Nephron (organoid): ENCODE measurements at regions not wholly inside any gene's neighbourhood (a gene's known extent, or its start where the extent isn't known, plus 50 kb on each side); places are given as distances from the start of the nearest gene placed in this dataset.
"Not testable (repeated sequence)": the region's sequence is repeated elsewhere in the genome, so short reads cannot be mapped to it uniquely, and the experiment has no call there.

ENCODE experiments used
- H3K27ac Mint-ChIP-seq, 3 experiments: 2 replicates each; pipeline ENCODE4 v1.8.0; 2020; ENCODE audit warnings: mixed read lengths in 3 of 3, mild to moderate bottlenecking in 2 of 3, moderate library complexity in 1 of 3
- H3K27me3 Mint-ChIP-seq: 2 replicates; pipeline ENCODE4 v1.8.0; 2021; ENCODE audit warnings: low read depth, mild to moderate bottlenecking, moderate library complexity, mixed read lengths
- H3K36me3 Mint-ChIP-seq: 2 replicates; pipeline ENCODE4 v1.8.0; 2020; ENCODE audit warnings: low read depth, mixed read lengths
- H3K4me1 Mint-ChIP-seq: 2 replicates; pipeline ENCODE4 v1.8.0; 2020; ENCODE audit warnings: mixed read lengths
- H3K4me3 Mint-ChIP-seq, 3 experiments: 2 replicates each; pipeline ENCODE4 v1.8.0; 2020; ENCODE audit warnings: mild to moderate bottlenecking in 3 of 3, mixed read lengths in 3 of 3, moderate library complexity in 2 of 3
- H3K9me3 Mint-ChIP-seq: 2 replicates; pipeline ENCODE4 v1.8.0; 2020; ENCODE audit warnings: mixed read lengths

DNA sequence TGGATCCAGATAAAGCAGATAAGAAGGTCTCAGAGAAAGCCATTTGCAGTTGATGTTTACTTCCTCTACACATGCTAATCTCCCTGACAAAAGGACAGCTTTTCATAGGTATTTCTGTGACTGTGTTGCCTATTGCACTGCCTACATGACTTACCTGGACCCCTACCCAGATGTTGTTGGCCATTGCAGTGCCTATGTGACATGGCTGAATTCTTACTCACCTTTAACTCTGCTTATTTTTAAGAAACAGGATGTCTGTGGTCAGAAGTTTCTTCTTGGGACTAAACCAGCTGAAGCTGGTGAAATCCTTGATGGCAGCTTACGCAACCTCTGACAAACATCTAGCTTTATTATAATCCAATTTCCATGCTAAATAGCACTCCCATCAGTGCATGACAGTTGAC lies 50.7 kb downstream of the PPIAL4D start:
- H3K4me1 Mint-ChIP-seq, H3K27me3 Mint-ChIP-seq, H3K9me3 Mint-ChIP-seq, H3K27ac Mint-ChIP-seq, H3K4me3 Mint-ChIP-seq, H3K36me3 Mint-ChIP-seq: not testable (repeated sequence)

GRCh38 chr1:145189543-145190030 lies 52.4 kb downstream of the PPIAL4D start:
- H3K4me1 Mint-ChIP-seq, H3K27me3 Mint-ChIP-seq, H3K36me3 Mint-ChIP-seq, H3K4me3 Mint-ChIP-seq, H3K9me3 Mint-ChIP-seq: not testable (repeated sequence)
- peak overlapping the region; percentile 73 to 87 (median 86) for H3K27ac Mint-ChIP-seq

DNA sequence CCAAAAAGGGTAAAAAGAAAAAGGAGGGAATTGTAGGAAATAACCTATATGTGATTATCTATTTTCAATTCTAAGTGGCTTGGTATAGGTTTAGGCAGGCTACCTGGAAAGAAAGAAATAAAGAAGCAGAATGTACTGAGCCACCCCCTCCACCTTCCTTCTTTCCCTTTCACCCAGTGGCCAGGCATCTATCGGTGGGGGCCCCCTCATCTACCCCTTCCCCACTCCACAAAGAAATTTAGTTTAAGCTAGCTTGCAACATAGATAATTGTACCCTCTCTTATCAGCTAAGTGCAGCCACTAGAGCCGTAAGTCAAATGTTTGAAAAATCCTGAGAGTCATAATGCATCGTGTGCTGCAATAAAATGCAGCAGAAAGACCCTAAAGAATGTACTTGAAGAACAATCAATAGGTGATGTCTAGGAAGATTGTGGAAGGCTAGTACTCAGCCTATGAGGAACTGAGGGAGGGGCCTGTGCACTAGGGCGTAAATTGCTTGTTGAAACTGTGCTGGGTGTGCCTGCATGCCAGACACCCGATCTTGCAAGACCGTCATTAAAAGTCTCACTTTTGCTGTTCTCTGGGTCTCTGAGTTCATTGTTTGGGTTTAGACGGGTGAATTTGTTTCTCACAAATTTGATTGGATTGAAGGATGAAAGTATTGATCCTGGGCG lies 53.0 kb downstream of the PPIAL4D start:
- H3K9me3 Mint-ChIP-seq: not testable (repeated sequence)

DNA sequence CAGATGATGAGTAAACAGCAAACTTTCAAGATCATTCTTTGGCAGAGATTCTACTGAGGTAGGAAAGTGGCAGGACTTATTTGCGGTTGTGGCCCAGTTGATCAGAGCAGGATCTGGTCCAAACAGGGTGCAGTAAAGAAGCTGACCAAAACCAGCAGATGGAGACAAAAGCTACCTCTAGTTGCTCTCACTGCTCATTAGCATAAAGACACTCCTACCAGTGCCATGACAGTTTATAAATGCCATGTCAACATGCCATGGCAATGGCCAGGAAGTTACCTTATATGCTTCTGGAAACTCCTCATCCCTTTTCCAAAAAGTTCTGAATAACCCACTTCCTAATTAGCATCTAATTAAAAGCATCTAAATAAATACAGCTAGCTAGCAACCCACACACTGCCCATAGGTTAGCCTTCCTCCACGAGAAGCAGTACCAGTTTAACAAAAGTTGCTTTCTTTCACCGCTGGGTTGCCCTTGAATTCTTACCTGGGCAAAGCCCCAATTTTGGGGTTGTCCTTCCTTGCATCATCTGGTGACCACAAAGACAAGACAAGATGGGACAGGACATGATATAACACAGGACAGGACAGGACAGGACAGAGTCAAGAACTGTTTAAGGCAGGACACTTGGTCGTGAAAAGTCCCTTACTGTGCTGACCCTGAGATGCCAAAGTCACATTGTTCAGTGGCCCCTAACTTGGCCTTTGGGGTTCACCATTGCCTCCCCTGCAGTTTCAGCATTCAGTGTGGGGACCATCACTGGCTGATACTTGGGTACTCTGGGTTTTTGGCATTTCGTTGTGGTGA lies 59.2 kb downstream of the PPIAL4D start:
- H3K4me1 Mint-ChIP-seq, H3K27ac Mint-ChIP-seq, H3K9me3 Mint-ChIP-seq, H3K36me3 Mint-ChIP-seq, H3K4me3 Mint-ChIP-seq, H3K27me3 Mint-ChIP-seq: not testable (repeated sequence)

More for the DNA sequence above, 53.0 kb downstream of the PPIAL4D start:
- peak overlapping the region; percentile 73 to 87 (median 86) for H3K27ac Mint-ChIP-seq
- not testable (repeated sequence) for H3K36me3 Mint-ChIP-seq, H3K27me3 Mint-ChIP-seq, H3K4me1 Mint-ChIP-seq
- H3K4me3 Mint-ChIP-seq: peak overlapping the region in 1 of 3 experiments; percentile 48

DNA sequence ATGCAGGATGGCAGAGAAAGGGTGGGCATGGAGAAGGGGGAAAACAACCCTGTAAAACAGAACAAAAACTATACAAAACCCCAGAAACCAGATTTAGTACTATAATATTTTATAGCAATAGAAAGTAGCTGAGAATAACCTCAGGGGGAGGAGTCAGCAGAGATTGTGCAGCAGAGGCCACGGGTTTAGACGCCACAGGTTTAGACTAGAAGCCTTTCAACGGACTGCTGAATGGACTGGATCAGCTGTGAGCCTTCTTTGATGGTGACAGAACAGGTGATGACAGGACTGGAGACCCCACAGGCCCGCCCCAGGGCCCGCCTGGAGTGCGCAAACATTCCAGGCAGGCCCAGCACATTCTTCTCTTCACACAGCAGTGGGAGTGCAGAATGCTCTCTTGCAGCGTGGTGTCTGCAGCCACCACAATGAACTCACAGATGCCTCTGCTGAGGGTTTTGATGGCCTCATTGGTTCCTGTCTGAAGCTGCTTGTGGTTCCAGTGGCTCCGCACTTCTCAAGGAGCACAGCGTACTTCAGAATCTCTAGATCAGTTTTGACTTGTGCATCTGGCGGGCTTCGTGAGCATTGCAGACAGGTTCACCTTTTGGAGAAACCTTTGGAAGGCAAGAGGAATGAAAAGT lies 65.6 kb downstream of the PPIAL4D start:
- H3K36me3 Mint-ChIP-seq, H3K4me1 Mint-ChIP-seq, H3K4me3 Mint-ChIP-seq, H3K27ac Mint-ChIP-seq, H3K9me3 Mint-ChIP-seq, H3K27me3 Mint-ChIP-seq: not testable (repeated sequence)

GRCh38 chr1:145174377-145174776 lies 67.6 kb downstream of the PPIAL4D start:
- not testable (repeated sequence) for H3K36me3 Mint-ChIP-seq, H3K4me1 Mint-ChIP-seq, H3K27me3 Mint-ChIP-seq, H3K4me3 Mint-ChIP-seq, H3K27ac Mint-ChIP-seq, H3K9me3 Mint-ChIP-seq

DNA sequence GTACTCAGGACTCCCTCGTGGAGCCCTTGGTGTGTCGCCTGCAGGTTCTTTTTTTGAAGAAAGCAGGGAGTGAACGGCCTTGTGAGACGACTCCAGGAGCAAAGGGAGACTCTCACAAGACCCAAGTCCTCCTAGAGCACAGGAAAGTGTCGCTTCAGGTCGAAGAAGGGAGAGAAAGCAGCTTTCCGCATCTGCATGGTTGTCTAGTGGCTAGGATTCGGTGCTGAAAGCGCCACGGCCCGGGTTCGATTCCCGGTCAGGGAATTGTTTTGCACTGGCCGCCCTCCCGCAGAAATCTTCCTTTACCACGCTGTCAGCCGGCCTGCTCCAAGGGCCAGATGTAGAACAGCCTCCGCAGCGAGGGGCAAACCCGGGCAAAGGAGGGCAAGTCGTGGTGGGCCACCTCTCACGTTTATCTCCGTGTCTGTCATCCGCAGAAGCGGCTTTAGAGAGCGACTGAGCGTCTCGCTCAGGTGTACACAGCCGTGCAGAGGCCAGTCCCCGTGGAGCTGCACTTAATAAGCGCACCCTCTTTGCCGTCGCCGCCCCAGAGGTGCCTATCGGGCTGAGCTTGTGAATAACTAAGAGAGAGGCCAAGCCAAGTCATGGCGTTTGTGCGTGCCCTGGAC lies 72.6 kb downstream of the FAM72D start:
- not testable (repeated sequence) for H3K27me3 Mint-ChIP-seq

GRCh38 chr1:145164360-145164759 lies 68.6 kb downstream of the FAM72D start:
- not testable (repeated sequence) for H3K4me3 Mint-ChIP-seq, H3K4me1 Mint-ChIP-seq, H3K36me3 Mint-ChIP-seq, H3K27me3 Mint-ChIP-seq, H3K9me3 Mint-ChIP-seq, H3K27ac Mint-ChIP-seq

More for the DNA sequence above, 72.6 kb downstream of the FAM72D start:
- not testable (repeated sequence) for H3K36me3 Mint-ChIP-seq, H3K4me3 Mint-ChIP-seq, H3K9me3 Mint-ChIP-seq, H3K27ac Mint-ChIP-seq, H3K4me1 Mint-ChIP-seq
